ENCODE measurements at regions not wholly inside any gene's neighbourhood (a gene's known extent, or its start where the extent isn't known, plus 50 kb on each side); places are given as distances from the start of the nearest gene placed in this dataset.
A peak's percentile ranks its signal among the peaks of the same experiment; 100 is the strongest.

GRCh38 chr6:56345376-56345995, 98.1 kb upstream of the COL21A1 start:
- DNase-seq, result no peak
- H3K27me3 ChIP-seq (ENCODE audit: control insufficient read depth, insufficient read depth, low read length), result no peaks in the 10 kb centered on the region
- H3K36me3 ChIP-seq (replicated peaks; ENCODE audit: control insufficient read depth, insufficient read depth, low read length), result no peaks in the 10 kb centered on the region
- no peak overlapping the region for H3K4me3 ChIP-seq (ENCODE audit: insufficient read depth, low read depth, low read length)

GRCh38 chr6:56343295-56343694, 95.9 kb upstream of the COL21A1 start:
- H3K36me3 ChIP-seq (replicated peaks; ENCODE audit: control insufficient read depth, insufficient read depth, low read length), result no peaks in the 10 kb centered on the region
- no peak overlapping the region for H3K4me3 ChIP-seq (ENCODE audit: insufficient read depth, low read depth, low read length)
- no peaks in the 10 kb centered on the region for H3K27me3 ChIP-seq (ENCODE audit: control insufficient read depth, insufficient read depth, low read length)
- DNase-seq, result no peak

GRCh38 chr6:56339524-56339923, 92.1 kb upstream of the COL21A1 start:
- H3K4me3 ChIP-seq (ENCODE audit: insufficient read depth, low read depth, low read length), result no peak overlapping the region
- H3K27me3 ChIP-seq (ENCODE audit: control insufficient read depth, insufficient read depth, low read length), result no peaks in the 10 kb centered on the region
- no peaks in the 10 kb centered on the region for H3K36me3 ChIP-seq (replicated peaks; ENCODE audit: control insufficient read depth, insufficient read depth, low read length)
- no peak for DNase-seq

GRCh38 chr6:56335726-56336125, 88.3 kb upstream of the COL21A1 start:
- no peaks in the 10 kb centered on the region for H3K27me3 ChIP-seq (ENCODE audit: control insufficient read depth, insufficient read depth, low read length)
- H3K4me3 ChIP-seq (ENCODE audit: insufficient read depth, low read depth, low read length), result no peak overlapping the region
- no peaks in the 10 kb centered on the region for H3K36me3 ChIP-seq (replicated peaks; ENCODE audit: control insufficient read depth, insufficient read depth, low read length)
- DNase-seq, result no peak

GRCh38 chr6:56334937-56335336, 87.6 kb upstream of the COL21A1 start:
- H3K36me3 ChIP-seq (replicated peaks; ENCODE audit: control insufficient read depth, insufficient read depth, low read length), result no peaks in the 10 kb centered on the region
- DNase-seq, result no peak
- no peaks in the 10 kb centered on the region for H3K27me3 ChIP-seq (ENCODE audit: control insufficient read depth, insufficient read depth, low read length)
- H3K4me3 ChIP-seq (ENCODE audit: insufficient read depth, low read depth, low read length), result no peak overlapping the region

GRCh38 chr6:56329271-56330050, 82.1 kb upstream of the COL21A1 start:
- Histone ChIP-seq H3K36me3 (replicated peaks; ENCODE audit: control insufficient read depth, insufficient read depth, low read length) (no peaks in the 10 kb centered on the region), H3K4me3 (ENCODE audit: insufficient read depth, low read depth, low read length) (no peak overlapping the region), H3K27me3 (ENCODE audit: control insufficient read depth, insufficient read depth, low read length) (no peaks in the 10 kb centered on the region)
- DNase-seq, result no peak

- Histone ChIP-seq H3K4me3 (ENCODE audit: insufficient read depth, low read depth, low read length) (no peak overlapping the region), H3K27me3 (ENCODE audit: control insufficient read depth, insufficient read depth, low read length) (no peaks in the 10 kb centered on the region), H3K36me3 (replicated peaks; ENCODE audit: control insufficient read depth, insufficient read depth, low read length) (no peaks in the 10 kb centered on the region)
- no peak for DNase-seq
Measured at GRCh38 chr6:56328728-56329090, 81.3 kb upstream of the COL21A1 start.

GRCh38 chr6:56327946-56328727, 80.8 kb upstream of the COL21A1 start:
- no peak for DNase-seq
- no peaks in the 10 kb centered on the region for H3K27me3 ChIP-seq (ENCODE audit: control insufficient read depth, insufficient read depth, low read length)
- no peaks in the 10 kb centered on the region for H3K36me3 ChIP-seq (replicated peaks; ENCODE audit: control insufficient read depth, insufficient read depth, low read length)
- no peak overlapping the region for H3K4me3 ChIP-seq (ENCODE audit: insufficient read depth, low read depth, low read length)

- no peak for DNase-seq
- no peaks in the 10 kb centered on the region for H3K36me3 ChIP-seq (replicated peaks; ENCODE audit: control insufficient read depth, insufficient read depth, low read length)
Measured at GRCh38 chr6:56324396-56324795, 77.0 kb upstream of the COL21A1 start.

GRCh38 chr6:56318851-56319250, 71.5 kb upstream of the COL21A1 start:
- DNase-seq, result no peak
- Histone ChIP-seq H3K27me3 (ENCODE audit: control insufficient read depth, insufficient read depth, low read length) (no peaks in the 10 kb centered on the region), H3K4me3 (ENCODE audit: insufficient read depth, low read depth, low read length) (no peak overlapping the region)

More at GRCh38 chr6:56324396-56324795, 77.0 kb upstream of the COL21A1 start:
- H3K27me3 ChIP-seq (ENCODE audit: control insufficient read depth, insufficient read depth, low read length), result no peaks in the 10 kb centered on the region
- H3K4me3 ChIP-seq (ENCODE audit: insufficient read depth, low read depth, low read length), result no peak overlapping the region

GRCh38 chr6:56314683-56315523, 67.5 kb upstream of the COL21A1 start:
- DNase-seq, result peak; percentile 35
- H3K27me3 ChIP-seq (ENCODE audit: control insufficient read depth, insufficient read depth, low read length), result no peaks in the 10 kb centered on the region
- H3K36me3 ChIP-seq (replicated peaks; ENCODE audit: control insufficient read depth, insufficient read depth, low read length), result no peaks in the 10 kb centered on the region
- no peak overlapping the region for H3K4me3 ChIP-seq (ENCODE audit: insufficient read depth, low read depth, low read length)

More at GRCh38 chr6:56318851-56319250, 71.5 kb upstream of the COL21A1 start:
- no peaks in the 10 kb centered on the region for H3K36me3 ChIP-seq (replicated peaks; ENCODE audit: control insufficient read depth, insufficient read depth, low read length)

GRCh38 chr6:56311533-56312448, 64.4 kb upstream of the COL21A1 start:
- Histone ChIP-seq H3K36me3 (replicated peaks; ENCODE audit: control insufficient read depth, insufficient read depth, low read length) (no peaks in the 10 kb centered on the region), H3K27me3 (ENCODE audit: control insufficient read depth, insufficient read depth, low read length) (no peaks in the 10 kb centered on the region), H3K4me3 (ENCODE audit: insufficient read depth, low read depth, low read length) (no peak overlapping the region)
- DNase-seq, result no peak

GRCh38 chr6:56311061-56311460, 63.7 kb upstream of the COL21A1 start:
- no peaks in the 10 kb centered on the region for H3K27me3 ChIP-seq (ENCODE audit: control insufficient read depth, insufficient read depth, low read length)
- no peaks in the 10 kb centered on the region for H3K36me3 ChIP-seq (replicated peaks; ENCODE audit: control insufficient read depth, insufficient read depth, low read length)
- DNase-seq, result no peak

More at GRCh38 chr6:56311061-56311460, 63.7 kb upstream of the COL21A1 start:
- H3K4me3 ChIP-seq (ENCODE audit: insufficient read depth, low read depth, low read length), result no peak overlapping the region
